Lower leg skin (tissue), 3 donors: ENCODE measurements at regions not wholly inside any gene's neighbourhood (a gene's known extent, or its start where the extent isn't known, plus 50 kb on each side); places are given as distances from the start of the nearest gene placed in this dataset.

ENCODE experiments used
- CTCF ChIP-seq, 3 donors: fragments of 450-650 bp; IDR thresholded peaks; one replicate each; pipeline ENCODE4 v1.5.1; 2016; ENCODE audit warnings: antibody characterized with exemption in 3 of 3, mild to moderate bottlenecking in 3 of 3, moderate library complexity in 2 of 3
- POLR2A ChIP-seq, 2 donors: fragments of 450-650 bp; IDR thresholded peaks; one replicate each; pipeline ENCODE4 v1.6.1; 2016 to 2017; ENCODE audit warnings: antibody characterized with exemption in 2 of 2, mild to moderate bottlenecking in 1 of 2, moderate library complexity in 1 of 2

DNA sequence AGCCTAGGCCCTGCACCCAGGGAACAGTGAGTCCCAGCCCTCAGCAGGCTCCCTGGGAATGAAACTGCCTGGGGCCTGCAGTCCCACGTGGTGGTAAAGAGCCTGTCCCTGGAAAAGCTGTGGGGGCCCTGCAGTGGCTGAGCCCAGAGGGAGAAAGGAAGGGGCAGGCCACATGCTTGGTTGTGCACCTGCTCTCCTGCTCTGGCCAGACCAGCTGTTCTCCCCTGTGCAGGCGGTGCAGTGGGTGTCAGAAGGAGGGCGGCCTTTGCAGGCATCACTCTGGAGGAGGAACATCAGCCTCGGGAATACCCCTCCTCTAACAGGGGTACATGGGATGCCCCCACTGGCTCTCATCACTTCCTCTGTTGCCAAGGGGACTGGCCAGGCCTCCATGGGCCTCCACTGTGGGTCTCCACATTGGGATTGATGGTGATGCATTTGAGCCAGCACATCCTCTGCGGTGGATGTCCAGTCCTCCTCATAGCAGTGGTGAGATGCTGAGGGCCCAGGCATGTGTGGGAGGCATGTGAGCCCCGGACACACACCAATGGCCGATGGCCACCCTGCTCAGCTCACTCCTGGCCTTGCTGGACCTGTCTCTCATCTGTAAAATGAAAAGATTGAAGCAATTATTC is 690.4 kb downstream of the BRD1 start:
- TF ChIP-seq CTCF (IDR thresholded peaks at IDR 0.05) (no peak), POLR2A (IDR thresholded peaks at IDR 0.05) (no peak)
